ENCODE measurements at regions not wholly inside any gene's neighbourhood (a gene's known extent, or its start where the extent isn't known, plus 50 kb on each side); places are given as distances from the start of the nearest gene placed in this dataset.

DNA sequence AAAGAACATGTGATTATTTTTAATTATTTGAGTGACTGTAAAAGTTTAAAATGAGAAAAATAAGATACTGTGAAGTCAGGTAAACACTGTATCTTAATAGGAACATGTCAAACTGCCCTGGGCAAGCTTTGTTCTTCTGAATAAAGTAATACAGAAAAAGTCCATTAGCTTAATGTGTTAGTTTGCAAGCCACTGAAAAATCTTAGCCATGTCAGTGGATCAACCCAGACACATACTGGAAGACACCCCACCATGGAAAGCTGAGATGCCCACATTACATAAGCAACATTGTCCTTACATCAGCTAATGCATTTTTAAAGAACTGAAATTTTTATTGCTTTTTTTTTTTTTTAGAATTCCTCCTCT is 155.2 kb downstream of the BBOX1 start:
- no peaks in the 10 kb centered on the region for H3K36me3 ChIP-seq
- H3K9me3 ChIP-seq: no peaks in the 10 kb centered on the region
- H3K27ac ChIP-seq: no peak overlapping the region
- TF ChIP-seq, protein P1, sequence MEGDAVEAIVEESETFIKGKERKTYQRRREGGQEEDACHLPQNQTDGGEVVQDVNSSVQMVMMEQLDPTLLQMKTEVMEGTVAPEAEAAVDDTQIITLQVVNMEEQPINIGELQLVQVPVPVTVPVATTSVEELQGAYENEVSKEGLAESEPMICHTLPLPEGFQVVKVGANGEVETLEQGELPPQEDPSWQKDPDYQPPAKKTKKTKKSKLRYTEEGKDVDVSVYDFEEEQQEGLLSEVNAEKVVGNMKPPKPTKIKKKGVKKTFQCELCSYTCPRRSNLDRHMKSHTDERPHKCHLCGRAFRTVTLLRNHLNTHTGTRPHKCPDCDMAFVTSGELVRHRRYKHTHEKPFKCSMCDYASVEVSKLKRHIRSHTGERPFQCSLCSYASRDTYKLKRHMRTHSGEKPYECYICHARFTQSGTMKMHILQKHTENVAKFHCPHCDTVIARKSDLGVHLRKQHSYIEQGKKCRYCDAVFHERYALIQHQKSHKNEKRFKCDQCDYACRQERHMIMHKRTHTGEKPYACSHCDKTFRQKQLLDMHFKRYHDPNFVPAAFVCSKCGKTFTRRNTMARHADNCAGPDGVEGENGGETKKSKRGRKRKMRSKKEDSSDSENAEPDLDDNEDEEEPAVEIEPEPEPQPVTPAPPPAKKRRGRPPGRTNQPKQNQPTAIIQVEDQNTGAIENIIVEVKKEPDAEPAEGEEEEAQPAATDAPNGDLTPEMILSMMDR (IDR thresholded peaks at IDR 0.05): no peak
- no peak for TF ChIP-seq POLR2A (IDR thresholded peaks at IDR 0.05)
- H3K4me1 ChIP-seq: no peaks in the 10 kb centered on the region
- DNase-seq (no peak), ATAC-seq (no peak)
- H3K4me3 ChIP-seq: no peak overlapping the region
- intact Hi-C loops (cut with DNase I): no loop called here
- no peaks in the 10 kb centered on the region for H3K27me3 ChIP-seq

DNA sequence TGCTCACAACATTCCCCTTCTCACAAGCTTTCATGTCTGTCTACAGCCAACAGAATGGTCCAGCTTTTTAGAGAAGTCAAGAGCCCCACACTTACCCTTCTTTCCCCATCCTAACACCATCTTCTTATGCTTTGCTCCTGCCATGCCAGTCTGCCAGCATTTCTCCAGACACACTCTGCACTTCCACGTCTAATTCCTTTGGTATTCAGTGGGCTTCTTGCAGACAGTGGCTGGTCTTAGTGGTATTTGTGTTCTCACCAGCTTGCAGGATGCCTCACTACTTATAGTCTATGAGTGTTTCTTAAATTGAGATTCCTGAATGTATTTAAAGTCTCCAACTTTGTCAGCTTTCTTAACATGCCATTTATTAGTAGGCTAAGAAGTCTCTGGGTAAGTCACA is 154.4 kb downstream of the BBOX1 start:
- Histone ChIP-seq H3K27me3 (no peaks in the 10 kb centered on the region), H3K4me1 (no peaks in the 10 kb centered on the region), H3K9me3 (no peaks in the 10 kb centered on the region), H3K36me3 (no peaks in the 10 kb centered on the region), H3K4me3 (no peak overlapping the region), H3K27ac (no peak overlapping the region)
- no peak for DNase-seq
- intact Hi-C loops (cut with DNase I): no loop called here
- TF ChIP-seq, protein P1 (IDR thresholded peaks at IDR 0.05): no peak
- TF ChIP-seq POLR2A (IDR thresholded peaks at IDR 0.05): no peak
- WGBS (ENCODE audit: insufficient coverage, low coverage, low lambda C conversion rate, missing lambda C conversion rate): 19% methylated on average over 1 of the region's 1 CpG
- ATAC-seq: no peak

DNA sequence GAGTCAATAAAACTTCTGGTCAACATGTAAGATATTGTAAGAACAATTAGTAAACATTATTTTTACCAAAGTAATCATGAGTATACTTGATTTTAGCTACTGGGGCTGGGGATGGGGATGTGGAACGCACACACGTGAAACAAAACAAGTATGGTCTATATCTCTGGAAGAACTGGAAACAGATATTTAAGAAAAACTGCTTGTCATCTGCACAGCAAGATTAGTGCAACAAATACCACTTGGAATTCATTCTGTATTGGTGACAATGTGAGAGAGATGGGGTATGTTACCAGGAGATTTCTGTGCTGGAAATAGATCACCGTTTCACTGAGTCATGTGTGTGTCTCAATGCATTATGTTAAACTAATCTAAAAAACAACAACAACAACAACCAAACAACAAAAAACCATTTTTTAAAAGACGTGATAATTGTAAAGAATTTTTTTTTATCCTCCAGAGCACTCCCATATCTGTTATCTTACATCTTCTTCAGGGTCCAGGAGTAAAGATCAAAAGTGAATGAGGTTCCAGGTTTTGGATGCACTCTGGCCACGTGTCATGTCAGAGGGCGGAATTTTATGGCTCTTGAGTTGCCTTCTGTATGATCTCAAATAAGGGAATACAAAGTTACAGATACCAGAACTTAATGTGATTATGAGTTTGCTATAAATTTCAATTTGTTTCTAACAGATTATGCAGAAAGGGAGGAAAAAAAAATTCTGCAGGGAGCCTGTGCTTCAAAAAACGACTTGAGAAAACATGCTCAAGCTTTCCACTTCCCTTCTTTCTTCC is 153.0 kb downstream of the BBOX1 start:
- H3K9me3 ChIP-seq: no peaks in the 10 kb centered on the region
- H3K4me3 ChIP-seq: no peak overlapping the region
- ATAC-seq (no peak), DNase-seq (no peak)
- H3K27me3 ChIP-seq: no peaks in the 10 kb centered on the region
- H3K27ac ChIP-seq: no peak overlapping the region
- no peaks in the 10 kb centered on the region for H3K4me1 ChIP-seq
- 63% methylated on average over 7 of the region's 7 CpGs for WGBS (ENCODE audit: insufficient coverage, low coverage, low lambda C conversion rate, missing lambda C conversion rate)
- intact Hi-C loops (cut with DNase I): no loop called here
- H3K36me3 ChIP-seq: no peaks in the 10 kb centered on the region
- TF ChIP-seq, protein P1 (IDR thresholded peaks at IDR 0.05): no peak
- TF ChIP-seq POLR2A (IDR thresholded peaks at IDR 0.05): no peak

DNA sequence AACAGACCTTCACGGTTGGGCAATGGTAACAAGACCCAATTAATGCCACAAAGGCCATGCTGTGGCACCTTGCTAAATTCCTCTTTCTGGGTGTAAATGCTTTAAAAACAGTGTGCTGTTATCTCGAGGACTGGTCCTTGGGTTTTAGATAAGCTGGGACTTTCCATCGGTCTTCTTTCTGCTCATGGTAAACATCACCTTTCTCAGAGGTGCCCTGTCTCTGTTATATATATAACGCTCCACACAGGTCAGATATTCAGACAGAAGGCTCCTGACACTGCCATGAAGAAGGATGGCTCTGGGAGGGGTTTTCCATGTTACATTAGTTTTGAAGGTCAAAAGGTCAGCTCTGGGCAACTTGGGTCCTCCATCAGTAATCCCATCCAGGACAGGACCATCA is 151.6 kb downstream of the BBOX1 start:
- Histone ChIP-seq H3K27me3 (no peaks in the 10 kb centered on the region), H3K27ac (no peak overlapping the region), H3K4me1 (peaks cover 0 to 12% (median 0%) of the 10 kb centered on the region in 4 donors), H3K4me3 (no peak overlapping the region), H3K9me3 (no peaks in the 10 kb centered on the region), H3K36me3 (no peaks in the 10 kb centered on the region)
- intact Hi-C loops (cut with DNase I): no loop called here
- DNase-seq (no peak), ATAC-seq (no peak)
- no peak for TF ChIP-seq POLR2A (IDR thresholded peaks at IDR 0.05)
- WGBS (ENCODE audit: insufficient coverage, low coverage, low lambda C conversion rate, missing lambda C conversion rate): 73% methylated on average over 4 of the region's 4 CpGs

DNA sequence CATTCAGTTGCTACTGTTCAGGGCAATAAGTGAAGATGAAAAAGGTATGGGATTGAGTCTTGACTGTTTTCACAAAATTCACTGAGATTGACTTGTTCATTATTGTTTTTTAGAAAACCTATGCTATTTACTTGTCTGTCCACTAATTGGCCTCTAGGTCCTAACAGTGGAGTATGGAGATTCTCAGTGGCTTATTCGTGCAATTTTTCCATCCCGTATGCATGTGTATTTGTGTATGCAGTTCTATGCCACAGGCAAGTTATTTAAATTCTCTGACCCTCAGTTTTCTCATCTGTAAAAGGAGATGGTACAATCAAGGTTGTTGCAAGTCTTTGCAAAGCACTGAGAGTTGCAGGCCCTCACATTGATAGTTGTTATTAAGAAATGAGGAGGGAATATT is 151.0 kb downstream of the BBOX1 start:
- intact Hi-C loops (cut with DNase I): no loop called here
- H3K4me1 ChIP-seq: peaks cover 0 to 16% (median 0%) of the 10 kb centered on the region in 4 donors
- ATAC-seq (no peak), DNase-seq (no peak)
- H3K9me3 ChIP-seq: no peaks in the 10 kb centered on the region
- no peak overlapping the region for H3K4me3 ChIP-seq
- no peaks in the 10 kb centered on the region for H3K27me3 ChIP-seq
- no peak for TF ChIP-seq POLR2A (IDR thresholded peaks at IDR 0.05)
- TF ChIP-seq, protein P1 (IDR thresholded peaks at IDR 0.05): no peak
- WGBS (ENCODE audit: insufficient coverage, low coverage, low lambda C conversion rate, missing lambda C conversion rate): 78% methylated on average over 2 of the region's 2 CpGs
- H3K36me3 ChIP-seq: no peaks in the 10 kb centered on the region
- H3K27ac ChIP-seq: no peak overlapping the region
